HCT116 (cell line): ENCODE measurements at regions not wholly inside any gene's neighbourhood (a gene's known extent, or its start where the extent isn't known, plus 50 kb on each side); places are given as distances from the start of the nearest gene placed in this dataset.

Experiments
- ATAC-seq: fragments of 200-7000 bp; cut with Tn5 transposase; 2 replicates; pipeline ENCODE4 v1.9.1; 2020; ENCODE audit warnings: mild to moderate bottlenecking, moderate library complexity
- BruUV-seq: library from RNA; stranded (reverse); fragments of 400-500 nt; replicated peaks from 2 replicates; lab custom pipeline; 2021; lab: Mats Ljungman, UMichigan
- CTCF ChIA-PET: fragments of 300-600 bp; sonication (Branson Sonifier 250); formaldehyde crosslinking; loops from one replicate; lab custom pipeline; 2021; ENCODE audit warnings: antibody characterized with exemption; lab: Charles Lee
- POLR2A ChIA-PET: fragments of 300-600, 350-600 bp; sonication (Branson Sonifier 250); formaldehyde crosslinking; loops from one replicate; lab custom pipeline; 2021; ENCODE audit warnings: antibody characterized with exemption; lab: Charles Lee
- RAD21 ChIA-PET, 2 experiments: fragments of 300-600 bp; sonication (Branson Sonifier 250); formaldehyde crosslinking; loops; one replicate each; lab custom pipeline; 2023; ENCODE audit warnings: low total read pairs in 2 of 2; ENCODE audit not compliant: uncharacterized antibody in 2 of 2, unreplicated experiment in 2 of 2, low non-redundant PET in 1 of 2; lab: Charles Lee
- DNase-seq: peaks from one replicate; pipeline ENCODE4 v3.0.0-alpha.2; 2010; ENCODE audit warnings: low read depth, low spot score
- H2AFZ ChIP-seq: fragments of 200-600 bp; shearing (Covaris generic), sonication (generic); 2 replicates; pipeline ENCODE4 v1.6.1; 2017; ENCODE audit warnings: low read depth, mixed run types, mixed read lengths, antibody characterized with exemption, low read length; ENCODE audit not compliant: poor library complexity, severe bottlenecking
- H3K27ac ChIP-seq: 2 replicates; pipeline ENCODE4 v1.5.1; 2012; ENCODE audit warnings: low read depth, low read length
- H3K27me3 ChIP-seq: fragments of 200-600 bp; sonication (generic); 2 replicates; pipeline ENCODE4 v1.6.1; 2016; ENCODE audit warnings: mixed run types, low read length, mixed read lengths; ENCODE audit not compliant: insufficient read depth
- H3K36me3 ChIP-seq, 2 experiments: fragments of 200-500 bp in 1 of 2; fragments of 200-600 bp in 1 of 2; sonication (Bioruptor generic) in 1 of 2; sonication (generic) in 1 of 2; 2 replicates each; pipeline versions ENCODE4 v1.5.1 to v1.6.1; 2014 to 2016; ENCODE audit warnings: low read length in 2 of 2, inconsistent platforms in 1 of 2, mixed read lengths in 1 of 2, mixed run types in 1 of 2; ENCODE audit not compliant: insufficient read depth in 2 of 2, control insufficient read depth in 1 of 2
- H3K4me1 ChIP-seq, 2 experiments: fragments of 200-600 bp in 1 of 2; sonication (generic) in 1 of 2; 2 replicates each; pipeline versions ENCODE4 v1.5.1 to v1.6.1; 2012 to 2017; ENCODE audit warnings: low read length in 2 of 2, inconsistent platforms in 1 of 2, mild to moderate bottlenecking in 1 of 2, mixed read lengths in 1 of 2, mixed run types in 1 of 2, moderate library complexity in 1 of 2; ENCODE audit not compliant: insufficient read depth in 2 of 2, control insufficient read depth in 1 of 2
- H3K4me2 ChIP-seq: fragments of 200-600 bp; sonication (generic); 2 replicates; pipeline ENCODE4 v1.6.1; 2017; ENCODE audit warnings: mixed run types, low read length, mixed read lengths
- H3K4me3 ChIP-seq, 2 experiments: fragments of 200-600 bp in 1 of 2; sonication (generic) in 1 of 2; replicated peaks in 1 of 2; 2 replicates each; pipeline ENCODE4 v1.5.1; 2011 to 2016; ENCODE audit warnings: low read length in 2 of 2, control low read depth in 1 of 2, low read depth in 1 of 2, mild to moderate bottlenecking in 1 of 2, mixed read lengths in 1 of 2, mixed run types in 1 of 2
- H3K79me2 ChIP-seq: fragments of 200-600 bp; sonication (generic); 2 replicates; pipeline ENCODE4 v1.6.1; 2017; ENCODE audit warnings: mild to moderate bottlenecking, mixed run types, low read length, moderate library complexity, mixed read lengths; ENCODE audit not compliant: insufficient read depth
- H3K9ac ChIP-seq: fragments of 200-600 bp; sonication (generic); 2 replicates; pipeline ENCODE4 v1.6.1; 2016; ENCODE audit warnings: low read length, mixed read lengths
- H3K9me2 ChIP-seq: fragments of 200-600 bp; sonication (generic), shearing (Covaris generic); 2 replicates; pipeline ENCODE4 v1.6.1; 2017; ENCODE audit warnings: mixed run types, mild to moderate bottlenecking, moderate library complexity; ENCODE audit not compliant: insufficient read depth
- H3K9me3 ChIP-seq, 2 experiments: fragments of 200-500 bp in 1 of 2; fragments of 200-600 bp in 1 of 2; sonication (Bioruptor generic) in 1 of 2; sonication (generic) in 1 of 2; 2 replicates each; pipeline ENCODE4 v1.6.1; 2014 to 2017; ENCODE audit warnings: low read length in 2 of 2, mixed read lengths in 2 of 2, inconsistent platforms in 1 of 2, low read depth in 1 of 2, mild to moderate bottlenecking in 1 of 2, mixed run types in 1 of 2, moderate library complexity in 1 of 2; ENCODE audit not compliant: control insufficient read depth in 1 of 2, insufficient read depth in 1 of 2
- H4K20me1 ChIP-seq: fragments of 200-600 bp; sonication (generic), shearing (Covaris generic); 2 replicates; pipeline ENCODE4 v1.6.1; 2017; ENCODE audit warnings: mixed run types, mild to moderate bottlenecking, moderate library complexity; ENCODE audit not compliant: insufficient read depth
- CEBPB ChIP-seq: IDR thresholded peaks from 2 replicates; pipeline ENCODE4 v1.6.1; 2012; ENCODE audit warnings: low read depth
- EGR1 ChIP-seq: IDR thresholded peaks from 2 replicates; pipeline ENCODE4 v1.6.1; 2012; ENCODE audit warnings: low read depth
- ELF1 ChIP-seq: IDR thresholded peaks from 2 replicates; pipeline ENCODE4 v1.6.1; 2012; ENCODE audit warnings: low read depth, borderline replicate concordance
- EZH2 ChIP-seq: fragments of 200-600 bp; sonication (generic); IDR thresholded peaks from 2 replicates; pipeline ENCODE4 v1.6.1; 2017; ENCODE audit warnings: antibody characterized with exemption, mixed run types
- EZH2phosphoT487 ChIP-seq: fragments of 200-600 bp; IDR thresholded peaks from 2 replicates; pipeline ENCODE4 v1.6.1; 2018; ENCODE audit warnings: antibody characterized with exemption, borderline replicate concordance
- FOSL1 ChIP-seq: IDR thresholded peaks from 2 replicates; pipeline ENCODE4 v1.6.1; 2012; ENCODE audit warnings: low read depth
- JUND ChIP-seq: IDR thresholded peaks from 2 replicates; pipeline ENCODE4 v1.6.1; 2012
- POLR2A ChIP-seq: IDR thresholded peaks from 2 replicates; pipeline ENCODE4 v1.7.0; 2011; ENCODE audit warnings: borderline replicate concordance; ENCODE audit not compliant: insufficient read depth, insufficient read length; ENCODE audit errors: extremely low read depth
- POLR2AphosphoS5 ChIP-seq: IDR thresholded peaks from 2 replicates; pipeline ENCODE4 v1.6.1; 2011; ENCODE audit warnings: mild to moderate bottlenecking, low read depth, low read length, moderate library complexity
- RAD21 ChIP-seq: IDR thresholded peaks from 2 replicates; pipeline ENCODE4 v1.6.1; 2012; ENCODE audit warnings: low read depth, mild to moderate bottlenecking
- SIN3A ChIP-seq: IDR thresholded peaks from 2 replicates; pipeline ENCODE4 v1.6.1; 2012; ENCODE audit warnings: low read depth
- SP1 ChIP-seq: IDR thresholded peaks from 2 replicates; pipeline ENCODE4 v1.6.1; 2012; ENCODE audit warnings: low read depth
- SRF ChIP-seq: IDR thresholded peaks from 2 replicates; pipeline ENCODE4 v1.6.1; 2012; ENCODE audit warnings: low read depth
- TCF7L2 ChIP-seq: IDR thresholded peaks from 2 replicates; pipeline ENCODE4 v1.7.0; 2011; ENCODE audit warnings: borderline replicate concordance, inconsistent platforms; ENCODE audit not compliant: insufficient read depth, insufficient read length; ENCODE audit errors: extremely low read depth
- YY1 ChIP-seq: IDR thresholded peaks from 2 replicates; pipeline ENCODE4 v1.6.1; 2011; ENCODE audit warnings: low read length, low read depth, moderate library complexity, mild to moderate bottlenecking; ENCODE audit not compliant: insufficient replicate concordance; ENCODE audit errors: extremely low read depth
- ZFX ChIP-seq: fragments of 450-650 bp; IDR thresholded peaks from 2 replicates; pipeline ENCODE4 v1.6.1; 2017
- ZNF274 ChIP-seq: fragments of 200-500 bp; sonication (Bioruptor generic); IDR thresholded peaks from 2 replicates; pipeline ENCODE4 v1.6.1; 2014; ENCODE audit warnings: mild to moderate bottlenecking, low read depth, low read length, inconsistent platforms
- intact Hi-C: fragments of 100-400 bp; cut with micrococcal nuclease; formaldehyde crosslinking; loops from 2 replicates; pipeline ENCODE4 v1.10.0; 2022
- TF ChIP-seq, protein P1 (sequence below): IDR thresholded peaks from 2 replicates; pipeline ENCODE4 v1.6.1; 2011; ENCODE audit warnings: mild to moderate bottlenecking, low read length, moderate library complexity; ENCODE audit not compliant: insufficient replicate concordance; ENCODE audit errors: extremely low read depth
- TF ChIP-seq, protein P2 (sequence below): IDR thresholded peaks from 2 replicates; pipeline ENCODE4 v1.6.1; 2012
- TF ChIP-seq, protein P3 (sequence below), 3 experiments: fragments of 200-600 bp in 1 of 3; sonication (generic) in 1 of 3; IDR thresholded peaks in 2 of 3; conservative IDR thresholded peaks in 1 of 3; 2 replicates each; pipeline ENCODE4 v1.5.1; 2012 to 2017; ENCODE audit warnings: low read depth in 2 of 3, low read length in 2 of 3, antibody characterized with exemption in 1 of 3, borderline replicate concordance in 1 of 3, control low read depth in 1 of 3, mild to moderate bottlenecking in 1 of 3, mixed read lengths in 1 of 3, mixed run types in 1 of 3, moderate library complexity in 1 of 3; ENCODE audit not compliant: insufficient read depth in 1 of 3

DNA sequence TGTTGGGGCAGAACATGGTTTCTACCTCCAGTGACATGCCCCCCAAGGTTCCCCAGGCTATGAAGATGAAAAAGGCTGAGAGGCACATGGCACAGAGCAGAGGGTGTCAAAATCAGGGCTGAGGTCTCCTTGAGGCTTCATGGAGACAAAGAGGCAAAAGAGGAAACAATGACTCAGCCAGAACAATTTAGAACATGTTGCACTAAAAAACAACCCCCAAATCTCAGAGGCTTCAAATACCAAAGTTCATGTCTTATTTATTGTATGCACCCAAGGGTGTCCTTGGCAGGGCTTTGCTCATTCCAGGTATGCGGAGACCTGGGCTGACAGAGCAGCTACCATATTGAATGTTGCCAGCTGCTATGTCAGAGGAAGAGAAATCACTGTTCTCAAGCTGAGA is 964.1 kb downstream of the GRID1 start:
- Histone ChIP-seq H3K4me2 (no peak overlapping the region), H3K36me3 (no peaks in the 10 kb centered on the region), H3K27ac (no peak overlapping the region), H3K4me3 (no peak overlapping the region), H4K20me1 (no peaks in the 10 kb centered on the region), H3K9me2 (no peaks in the 10 kb centered on the region), H2AFZ (no peak overlapping the region), H3K4me1 (no peaks in the 10 kb centered on the region), H3K79me2 (no peaks in the 10 kb centered on the region), H3K9me3 (no peaks in the 10 kb centered on the region), H3K27me3 (peaks cover 12% of the 10 kb centered on the region; the same call in 1 of the 2 replicates), H3K9ac (no peak overlapping the region)
- DNase-seq (no peak), ATAC-seq (no peak)
- intact Hi-C loops = no loop called here
- POLR2A ChIA-PET = no interaction called here
- RAD21 ChIA-PET = no interaction called here
- no TSS peak for BruUV-seq
- no peak for TF ChIP-seq SIN3A
- TF ChIP-seq, protein P1, sequence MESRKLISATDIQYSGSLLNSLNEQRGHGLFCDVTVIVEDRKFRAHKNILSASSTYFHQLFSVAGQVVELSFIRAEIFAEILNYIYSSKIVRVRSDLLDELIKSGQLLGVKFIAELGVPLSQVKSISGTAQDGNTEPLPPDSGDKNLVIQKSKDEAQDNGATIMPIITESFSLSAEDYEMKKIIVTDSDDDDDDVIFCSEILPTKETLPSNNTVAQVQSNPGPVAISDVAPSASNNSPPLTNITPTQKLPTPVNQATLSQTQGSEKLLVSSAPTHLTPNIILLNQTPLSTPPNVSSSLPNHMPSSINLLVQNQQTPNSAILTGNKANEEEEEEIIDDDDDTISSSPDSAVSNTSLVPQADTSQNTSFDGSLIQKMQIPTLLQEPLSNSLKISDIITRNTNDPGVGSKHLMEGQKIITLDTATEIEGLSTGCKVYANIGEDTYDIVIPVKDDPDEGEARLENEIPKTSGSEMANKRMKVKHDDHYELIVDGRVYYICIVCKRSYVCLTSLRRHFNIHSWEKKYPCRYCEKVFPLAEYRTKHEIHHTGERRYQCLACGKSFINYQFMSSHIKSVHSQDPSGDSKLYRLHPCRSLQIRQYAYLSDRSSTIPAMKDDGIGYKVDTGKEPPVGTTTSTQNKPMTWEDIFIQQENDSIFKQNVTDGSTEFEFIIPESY = no peak
- TF ChIP-seq, protein P2, sequence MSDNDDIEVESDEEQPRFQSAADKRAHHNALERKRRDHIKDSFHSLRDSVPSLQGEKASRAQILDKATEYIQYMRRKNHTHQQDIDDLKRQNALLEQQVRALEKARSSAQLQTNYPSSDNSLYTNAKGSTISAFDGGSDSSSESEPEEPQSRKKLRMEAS = no peak
- TF ChIP-seq CEBPB = no peak
- TF ChIP-seq EZH2 = no peak
- TF ChIP-seq SRF = no peak
- TF ChIP-seq ZFX = no peak
- no peak for TF ChIP-seq YY1
- TF ChIP-seq JUND = no peak
- TF ChIP-seq EZH2phosphoT487 = no peak
- no peak for TF ChIP-seq POLR2A
- TF ChIP-seq EGR1 = no peak
- no peak for TF ChIP-seq ELF1
- TF ChIP-seq POLR2AphosphoS5 = no peak
- TF ChIP-seq ZNF274 = no peak
- no peak for TF ChIP-seq FOSL1
- no peak for TF ChIP-seq SP1
- no peak for TF ChIP-seq RAD21
- TF ChIP-seq TCF7L2 = no peak
- TF ChIP-seq, protein P3, sequence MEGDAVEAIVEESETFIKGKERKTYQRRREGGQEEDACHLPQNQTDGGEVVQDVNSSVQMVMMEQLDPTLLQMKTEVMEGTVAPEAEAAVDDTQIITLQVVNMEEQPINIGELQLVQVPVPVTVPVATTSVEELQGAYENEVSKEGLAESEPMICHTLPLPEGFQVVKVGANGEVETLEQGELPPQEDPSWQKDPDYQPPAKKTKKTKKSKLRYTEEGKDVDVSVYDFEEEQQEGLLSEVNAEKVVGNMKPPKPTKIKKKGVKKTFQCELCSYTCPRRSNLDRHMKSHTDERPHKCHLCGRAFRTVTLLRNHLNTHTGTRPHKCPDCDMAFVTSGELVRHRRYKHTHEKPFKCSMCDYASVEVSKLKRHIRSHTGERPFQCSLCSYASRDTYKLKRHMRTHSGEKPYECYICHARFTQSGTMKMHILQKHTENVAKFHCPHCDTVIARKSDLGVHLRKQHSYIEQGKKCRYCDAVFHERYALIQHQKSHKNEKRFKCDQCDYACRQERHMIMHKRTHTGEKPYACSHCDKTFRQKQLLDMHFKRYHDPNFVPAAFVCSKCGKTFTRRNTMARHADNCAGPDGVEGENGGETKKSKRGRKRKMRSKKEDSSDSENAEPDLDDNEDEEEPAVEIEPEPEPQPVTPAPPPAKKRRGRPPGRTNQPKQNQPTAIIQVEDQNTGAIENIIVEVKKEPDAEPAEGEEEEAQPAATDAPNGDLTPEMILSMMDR (IDR thresholded peaks at IDR 0.05 in 2 of 3, conservative IDR thresholded peaks at IDR 0.05 in 1 of 3; ENCODE audit: borderline replicate concordance in 1 of 3, insufficient read depth in 1 of 3, low read depth in 2 of 3, low read length in 2 of 3) = no peak
- CTCF ChIA-PET = no interaction called here
